ENCODE measurements at regions not wholly inside any gene's neighbourhood (a gene's known extent, or its start where the extent isn't known, plus 50 kb on each side); places are given as distances from the start of the nearest gene placed in this dataset.
"Not testable (repeated sequence)": the region's sequence is repeated elsewhere in the genome, so short reads cannot be mapped to it uniquely, and the experiment has no call there.

- DNase-seq (ENCODE audit: low read depth); in situ Hi-C loops (cut with HindIII; ENCODE audit: low pct_unique_long_range_greater_than_20kb, low sequenced_read_pairs): not testable (repeated sequence)
Observed at GRCh38 chr9:88849878-88850277, 141.4 kb upstream of the S1PR3 start.

DNA sequence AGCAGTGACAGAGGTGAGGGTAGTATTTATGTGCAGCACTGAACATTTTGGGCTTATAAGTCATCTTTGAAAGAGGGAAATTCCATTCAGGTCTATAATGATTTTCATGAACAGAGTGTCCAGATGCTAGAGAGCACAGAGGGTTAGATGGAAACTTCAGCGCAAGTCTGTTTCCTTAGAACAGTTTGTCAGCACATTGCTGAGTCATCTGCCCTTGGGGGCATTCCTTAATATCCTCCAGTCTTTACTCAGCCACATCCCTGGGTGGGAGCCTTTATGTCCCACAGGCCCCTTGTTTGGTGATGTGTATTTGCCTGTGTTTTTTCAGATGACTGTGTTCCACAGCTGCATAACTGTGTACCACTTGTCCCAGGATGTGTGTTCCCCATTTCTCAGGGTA, 138.5 kb upstream of the S1PR3 start:
- DNase-seq (ENCODE audit: low read depth): peak; percentile 55
- in situ Hi-C loops (cut with HindIII; ENCODE audit: low pct_unique_long_range_greater_than_20kb, low sequenced_read_pairs): no loop called here

DNA sequence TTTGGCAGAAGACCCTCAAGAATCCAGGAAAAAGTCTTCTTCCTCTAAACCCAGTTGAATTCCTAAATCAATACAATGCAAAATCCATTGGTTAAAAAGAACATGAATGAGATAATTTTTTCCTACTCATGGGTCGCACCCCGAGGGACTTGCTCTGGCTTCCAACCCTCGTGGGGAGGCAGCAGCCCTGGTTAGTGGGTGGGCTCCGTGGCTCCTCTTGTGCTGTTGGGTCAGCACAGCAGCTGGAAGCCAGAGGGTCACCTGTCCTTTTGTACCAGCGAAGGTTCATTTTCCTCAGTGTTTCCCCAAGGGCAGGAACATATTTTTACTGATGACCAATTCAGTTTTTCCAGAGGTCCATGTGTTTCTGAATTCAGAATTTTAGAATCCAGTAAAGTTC, 120.6 kb upstream of the S1PR3 start:
- DNase-seq (ENCODE audit: low read depth): no peak
- in situ Hi-C loops (cut with HindIII; ENCODE audit: low pct_unique_long_range_greater_than_20kb, low sequenced_read_pairs): no loop called here

DNA sequence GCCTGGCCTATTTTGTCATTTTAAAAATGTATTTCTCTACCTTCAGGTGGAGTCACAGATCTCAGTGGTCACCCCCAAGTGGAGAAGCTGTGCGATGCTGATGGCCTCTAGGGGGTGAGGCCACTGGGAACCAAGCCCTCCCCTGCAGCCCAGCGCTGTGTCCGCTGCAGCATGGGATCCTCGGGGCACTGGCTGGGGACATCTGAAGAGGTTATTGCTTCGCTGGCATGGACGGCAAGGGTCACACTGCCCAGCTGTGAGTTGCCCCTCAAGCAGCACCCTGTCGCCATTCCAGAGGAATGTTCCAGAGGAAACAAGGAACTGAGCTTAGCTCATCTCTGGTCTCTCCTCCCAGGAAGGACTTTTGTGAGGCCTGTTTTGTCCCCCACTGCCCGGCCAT, 119.6 kb upstream of the S1PR3 start:
- DNase-seq (ENCODE audit: low read depth): no peak
- in situ Hi-C loops (cut with HindIII; ENCODE audit: low pct_unique_long_range_greater_than_20kb, low sequenced_read_pairs): no loop called here

DNA sequence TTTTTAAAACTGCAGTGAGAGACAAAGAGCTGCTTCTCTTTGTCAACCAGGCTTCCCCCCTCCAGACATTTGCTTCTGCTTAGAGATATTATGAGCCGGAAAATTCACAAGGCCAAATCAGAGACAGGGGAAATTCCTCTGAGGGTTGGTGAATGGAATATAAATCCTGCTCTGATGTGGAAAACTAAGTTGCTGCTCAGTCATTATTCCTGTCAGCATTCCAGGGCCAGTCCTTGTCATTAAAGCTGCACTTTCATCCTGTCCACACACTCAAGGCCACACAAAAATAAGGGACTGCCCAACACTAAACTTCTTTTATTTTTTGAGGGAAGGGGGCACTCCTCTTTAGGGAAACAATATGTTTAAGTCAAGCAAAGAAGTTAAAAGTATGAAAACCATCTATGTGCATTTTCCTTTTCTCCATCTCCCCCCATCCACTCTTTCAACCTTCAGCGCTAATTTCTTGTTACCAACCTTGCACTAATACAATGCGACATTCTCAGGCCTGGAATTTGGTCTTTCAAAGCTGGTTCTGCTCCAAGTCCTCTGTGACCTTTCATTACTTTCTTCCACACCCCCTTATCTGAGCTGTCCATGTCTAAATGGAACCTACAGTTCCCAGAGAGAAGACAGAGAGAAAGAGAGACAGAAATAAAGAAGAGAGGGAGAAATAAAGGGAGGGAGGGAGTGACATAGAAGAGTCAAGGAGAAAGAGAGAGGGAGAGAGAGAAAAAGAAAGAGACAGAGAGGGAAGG, 118.9 kb upstream of the S1PR3 start:
- in situ Hi-C loops (cut with HindIII; ENCODE audit: low pct_unique_long_range_greater_than_20kb, low sequenced_read_pairs): no loop called here
- no peak for DNase-seq (ENCODE audit: low read depth)

DNA sequence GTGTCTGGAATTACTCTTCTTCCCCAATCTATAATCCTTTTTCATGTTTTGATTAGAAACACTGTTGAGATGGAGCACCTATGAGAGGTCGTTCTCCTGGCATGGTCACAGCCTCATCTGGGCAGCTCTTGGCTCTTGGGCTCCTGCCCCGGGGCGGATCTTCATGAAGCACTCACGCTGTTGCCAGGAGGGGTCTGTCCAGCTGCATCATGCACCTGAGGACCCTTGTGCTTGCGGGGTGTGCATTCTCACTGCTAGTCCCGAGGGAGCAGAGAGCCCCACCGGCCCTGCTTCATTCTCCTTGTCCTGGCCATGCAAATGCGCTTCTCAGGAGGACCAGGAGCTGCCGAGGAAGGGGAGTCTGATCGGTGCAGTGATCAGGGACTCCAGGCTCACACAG, 117.6 kb upstream of the S1PR3 start:
- in situ Hi-C loops (cut with HindIII; ENCODE audit: low pct_unique_long_range_greater_than_20kb, low sequenced_read_pairs): no loop called here
- no peak for DNase-seq (ENCODE audit: low read depth)

- DNase-seq (ENCODE audit: low read depth): no peak
- in situ Hi-C loops (cut with HindIII; ENCODE audit: low pct_unique_long_range_greater_than_20kb, low sequenced_read_pairs): no loop called here
Observed at GRCh38 chr9:88874391-88874790, 116.9 kb upstream of the S1PR3 start.

DNA sequence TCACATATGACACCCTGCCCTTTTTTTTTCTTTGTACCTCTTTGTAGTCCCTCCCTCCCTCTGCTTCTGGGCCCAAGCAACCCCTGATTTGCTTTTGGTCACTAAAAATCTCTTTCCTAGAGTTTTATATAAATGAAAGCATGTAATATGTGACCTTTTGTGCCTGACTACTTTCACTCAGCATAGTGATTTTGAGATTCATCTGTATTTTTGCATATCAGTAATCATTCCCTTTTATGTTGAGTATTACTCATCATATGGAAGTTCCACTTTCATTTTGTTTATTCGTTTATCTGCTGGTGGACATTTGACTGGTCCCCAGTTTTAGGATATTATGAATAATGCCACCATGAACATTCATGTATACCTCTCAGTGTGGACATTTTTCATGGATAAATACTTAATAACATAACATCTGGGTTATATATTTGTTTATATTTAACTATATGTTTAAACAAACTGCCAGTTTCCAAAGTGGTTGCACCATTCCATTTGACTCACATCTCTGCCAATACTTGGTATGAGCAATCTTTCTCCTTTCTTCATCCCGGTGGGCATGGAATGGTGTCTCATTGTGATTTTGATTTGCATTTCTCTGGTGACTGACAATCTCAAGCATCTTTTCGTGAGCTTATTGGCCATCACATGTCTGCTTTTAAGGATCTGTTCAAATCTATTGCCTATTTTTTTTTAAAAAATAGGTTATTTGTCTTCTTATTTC, 115.7 kb upstream of the S1PR3 start:
- in situ Hi-C loops (cut with HindIII; ENCODE audit: low pct_unique_long_range_greater_than_20kb, low sequenced_read_pairs): no loop called here
- DNase-seq (ENCODE audit: low read depth): no peak

DNA sequence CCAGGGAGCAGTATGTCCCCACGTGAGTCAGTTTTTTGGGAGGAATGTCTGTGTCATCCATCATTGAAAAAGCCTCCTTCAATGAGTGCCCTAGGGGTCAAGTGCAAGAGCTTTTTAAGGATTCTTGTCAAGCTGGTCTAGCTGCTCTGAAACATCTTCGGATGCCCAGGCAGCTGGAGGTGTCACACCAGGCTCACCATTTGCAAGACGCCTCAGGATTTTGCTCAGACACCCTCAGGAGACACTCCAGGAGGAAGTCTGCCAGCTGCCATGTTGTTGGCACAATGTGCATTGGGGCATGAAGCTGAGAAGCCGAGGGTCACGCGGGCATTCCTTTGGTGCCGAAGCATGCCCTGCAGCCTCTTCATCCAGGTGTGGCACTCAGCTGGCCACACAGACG, 111.1 kb upstream of the S1PR3 start:
- in situ Hi-C loops (cut with HindIII; ENCODE audit: low pct_unique_long_range_greater_than_20kb, low sequenced_read_pairs): no loop called here
- DNase-seq (ENCODE audit: low read depth): no peak

DNA sequence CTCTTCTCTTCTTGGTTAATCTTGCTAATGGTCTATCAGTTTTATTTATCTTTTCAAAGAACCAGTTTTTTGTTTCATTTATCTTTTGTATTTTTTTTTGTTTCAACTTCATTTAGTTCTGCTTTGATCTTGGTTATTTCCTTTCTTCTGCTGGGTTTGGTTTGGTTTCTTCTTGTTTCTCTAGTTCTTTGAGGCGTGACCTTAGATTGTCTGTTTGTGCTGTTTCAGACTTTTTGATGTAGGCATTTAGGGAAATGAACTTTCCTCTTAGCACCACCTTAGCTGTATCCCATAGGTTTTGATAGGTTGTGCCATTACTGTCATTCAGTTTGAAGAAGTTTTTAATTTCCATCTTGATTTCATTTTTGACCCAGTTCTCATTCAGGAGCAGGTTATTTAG, 107.0 kb upstream of the S1PR3 start:
- DNase-seq (ENCODE audit: low read depth); in situ Hi-C loops (cut with HindIII; ENCODE audit: low pct_unique_long_range_greater_than_20kb, low sequenced_read_pairs): not testable (repeated sequence)

DNA sequence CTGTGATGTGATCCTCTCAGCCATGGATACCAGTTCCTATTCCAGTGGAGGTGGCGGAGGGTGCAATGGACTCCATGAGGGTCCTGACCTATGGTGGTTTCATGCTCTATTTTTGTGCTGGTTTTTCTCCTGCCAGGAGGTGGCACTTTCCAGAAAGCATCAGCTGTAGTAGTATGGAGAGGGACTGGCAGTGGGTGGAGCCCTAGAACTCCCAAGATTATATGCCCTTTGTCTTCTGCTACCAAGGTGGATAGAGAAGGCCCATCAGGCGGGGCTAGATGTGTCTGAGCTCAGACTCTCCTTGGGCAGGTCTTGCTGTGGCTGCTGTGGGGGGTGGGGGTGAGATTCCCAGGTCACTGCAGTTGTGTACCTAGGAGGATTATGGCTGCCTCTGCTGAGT, 104.5 kb upstream of the S1PR3 start:
- in situ Hi-C loops (cut with HindIII; ENCODE audit: low pct_unique_long_range_greater_than_20kb, low sequenced_read_pairs); DNase-seq (ENCODE audit: low read depth): not testable (repeated sequence)

DNA sequence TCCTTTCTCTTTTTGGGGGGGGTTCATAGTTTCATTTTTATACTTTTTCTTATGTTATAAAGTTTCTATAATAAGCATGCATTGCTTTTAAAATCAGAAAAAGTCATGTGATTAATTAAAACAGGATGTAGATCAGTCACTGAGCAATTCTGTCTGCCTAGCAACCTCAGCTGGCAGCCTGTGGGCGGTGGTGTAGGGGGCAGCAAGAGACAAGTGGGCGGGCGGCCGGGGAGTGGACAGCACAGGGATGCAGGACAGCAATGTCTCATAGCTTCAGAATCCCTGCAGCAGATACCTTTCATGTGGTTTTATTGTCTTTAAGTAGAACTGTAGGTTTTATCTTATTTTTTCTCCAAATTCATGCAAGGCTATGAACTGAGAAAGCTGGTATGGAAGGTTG, 101.9 kb upstream of the S1PR3 start:
- no peak for DNase-seq (ENCODE audit: low read depth)
- in situ Hi-C loops (cut with HindIII; ENCODE audit: low pct_unique_long_range_greater_than_20kb, low sequenced_read_pairs): no loop called here

GRCh38 chr9:88890546-88890945, 100.7 kb upstream of the S1PR3 start:
- DNase-seq (ENCODE audit: low read depth): no peak
- in situ Hi-C loops (cut with HindIII; ENCODE audit: low pct_unique_long_range_greater_than_20kb, low sequenced_read_pairs): no loop called here

GRCh38 chr9:88891040-88891439, 100.2 kb upstream of the S1PR3 start:
- in situ Hi-C loops (cut with HindIII; ENCODE audit: low pct_unique_long_range_greater_than_20kb, low sequenced_read_pairs): no loop called here
- no peak for DNase-seq (ENCODE audit: low read depth)

- no peak for DNase-seq (ENCODE audit: low read depth)
- in situ Hi-C loops (cut with HindIII; ENCODE audit: low pct_unique_long_range_greater_than_20kb, low sequenced_read_pairs): no loop called here
Observed at GRCh38 chr9:88892724-88893123, 98.5 kb upstream of the S1PR3 start.

DNA sequence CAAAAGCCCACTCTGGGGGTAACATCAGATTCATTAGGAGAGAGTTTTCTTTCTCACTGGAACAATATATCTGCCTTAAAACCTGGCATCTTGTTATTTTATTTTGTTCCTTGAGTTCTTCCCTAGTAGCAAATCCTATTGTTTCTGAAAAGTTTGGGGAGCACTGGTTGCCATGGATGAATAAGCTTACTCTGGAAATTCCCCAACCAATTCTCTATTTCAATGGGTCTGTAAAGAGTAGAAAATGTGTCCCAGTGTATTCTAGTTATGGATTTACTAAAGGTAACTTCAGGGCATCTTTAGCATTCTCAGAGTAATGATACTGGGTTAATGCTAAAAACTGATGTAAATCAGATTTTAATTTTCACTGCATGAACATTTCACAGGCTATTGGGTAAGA, 94.2 kb upstream of the S1PR3 start:
- peak; percentile 29 for DNase-seq (ENCODE audit: low read depth)
- in situ Hi-C loops (cut with HindIII; ENCODE audit: low pct_unique_long_range_greater_than_20kb, low sequenced_read_pairs): no loop called here

DNA sequence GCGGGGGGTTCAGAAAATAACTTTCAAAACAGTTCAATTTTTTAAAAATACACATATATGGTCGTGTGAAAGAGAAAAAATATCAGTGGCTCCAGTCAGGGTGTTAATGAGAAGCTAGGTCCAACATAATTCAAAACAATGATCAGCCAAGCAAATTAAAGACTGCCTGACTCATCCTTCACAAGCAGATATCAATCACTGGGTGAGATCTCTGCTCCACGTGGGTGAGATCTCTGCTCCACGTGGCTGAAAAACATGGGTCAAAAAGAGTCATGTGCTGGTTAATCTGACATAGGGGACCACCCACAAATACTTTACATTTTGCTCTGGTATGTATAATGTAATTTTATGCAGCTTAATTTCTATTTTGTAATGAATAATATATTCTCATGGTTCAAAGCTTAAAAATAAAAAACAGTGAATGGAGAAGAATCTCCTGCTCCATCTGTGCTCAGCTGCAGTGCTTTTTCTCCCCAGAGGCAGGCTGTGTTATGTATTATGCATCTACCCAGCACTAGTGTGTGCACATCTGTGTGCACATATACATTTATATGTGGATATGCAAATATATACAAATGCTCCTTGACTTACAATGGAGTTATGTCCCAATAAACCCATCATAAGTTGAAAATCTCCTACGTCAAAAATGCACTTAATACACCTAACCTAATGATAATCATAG, 93.1 kb upstream of the S1PR3 start:
- in situ Hi-C loops (cut with HindIII; ENCODE audit: low pct_unique_long_range_greater_than_20kb, low sequenced_read_pairs): no loop called here
- peak; percentile 40 for DNase-seq (ENCODE audit: low read depth)

GRCh38 chr9:88905506-88905905, 85.8 kb upstream of the S1PR3 start:
- in situ Hi-C loops (cut with HindIII; ENCODE audit: low pct_unique_long_range_greater_than_20kb, low sequenced_read_pairs): no loop called here
- DNase-seq (ENCODE audit: low read depth): no peak

DNA sequence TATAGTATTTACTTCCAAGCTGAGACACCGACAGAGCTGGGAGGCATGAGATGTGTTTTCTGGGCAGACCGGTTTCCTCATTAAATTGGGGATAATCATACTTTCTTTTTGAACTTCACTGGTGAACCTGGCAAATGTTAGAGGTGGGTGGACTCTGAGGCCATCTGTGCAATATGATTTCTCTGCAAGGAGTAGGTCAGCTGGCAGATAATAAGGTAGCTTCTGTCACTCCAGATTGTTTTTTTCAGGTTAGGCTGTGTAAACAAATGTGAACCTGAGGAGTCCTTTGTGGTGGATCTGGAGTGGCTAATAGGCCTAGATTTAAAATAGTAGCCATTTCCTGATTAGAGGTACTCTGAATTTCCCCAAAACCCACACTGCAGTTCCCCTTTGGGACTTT, 75.4 kb upstream of the S1PR3 start:
- no peak for DNase-seq (ENCODE audit: low read depth)
- in situ Hi-C loops (cut with HindIII; ENCODE audit: low pct_unique_long_range_greater_than_20kb, low sequenced_read_pairs): no loop called here
